Upper lobe of left lung (tissue), 4 donors: ENCODE measurements at regions not wholly inside any gene's neighbourhood (a gene's known extent, or its start where the extent isn't known, plus 50 kb on each side); places are given as distances from the start of the nearest gene placed in this dataset.

ENCODE experiments used
- CTCF ChIP-seq, 6 experiments: fragments of 450-650 bp in 4 of 6; fragments of 200-600 bp in 2 of 6; sonication (generic) in 2 of 6; IDR thresholded peaks; one replicate each; pipeline ENCODE4 v1.5.1; 2016 to 2019; ENCODE audit warnings: antibody characterized with exemption in 6 of 6
- POLR2AphosphoS5 ChIP-seq, 2 donors: sonication (generic); formaldehyde crosslinking; IDR thresholded peaks; one replicate each; pipeline ENCODE4 v1.5.1; 2017; ENCODE audit warnings: antibody characterized with exemption in 2 of 2

GRCh38 chr17:79192503-79193351 is 118.1 kb downstream of the ENGASE start:
- TF ChIP-seq CTCF (IDR thresholded peaks at IDR 0.05) (no peak), POLR2AphosphoS5 (IDR thresholded peaks at IDR 0.05) (no peak)
